Natural killer cell (primary cell): ENCODE measurements at regions not wholly inside any gene's neighbourhood (a gene's known extent, or its start where the extent isn't known, plus 50 kb on each side); places are given as distances from the start of the nearest gene placed in this dataset.
A peak's percentile ranks its signal among the peaks of the same experiment; 100 is the strongest.

Source experiments
- ATAC-seq, 3 donors: fragments of 150-1000 bp in 2 of 3; fragments of 200-7000 bp in 1 of 3; cut with Tn5 transposase; 1 replicate in 1 of 3; 2 replicates in 2 of 3; pipeline ENCODE4 v1.10.0; 2021; ENCODE audit warnings: mild to moderate bottlenecking in 2 of 3, moderate library complexity in 2 of 3
- DNase-seq, 2 donors: peaks; one replicate each; pipeline versions ENCODE4 v3.0.0 to v3.0.0-alpha.2; 2013 to 2021; ENCODE audit warnings: mixed read lengths in 1 of 2
- H3K27ac ChIP-seq: one replicate; pipeline ENCODE4 v1.5.1; 2013; ENCODE audit warnings: mild to moderate bottlenecking, low read length
- H3K27me3 ChIP-seq: one replicate; pipeline ENCODE4 v1.6.1; 2013; ENCODE audit warnings: low read length; ENCODE audit not compliant: control insufficient read depth, insufficient read depth
- H3K36me3 ChIP-seq: one replicate; pipeline ENCODE4 v1.6.1; 2013; ENCODE audit warnings: low read length; ENCODE audit not compliant: control insufficient read depth, insufficient read depth
- H3K4me1 ChIP-seq: one replicate; pipeline ENCODE4 v1.6.1; 2013; ENCODE audit warnings: low read length; ENCODE audit not compliant: control insufficient read depth, insufficient read depth
- H3K4me3 ChIP-seq: one replicate; pipeline ENCODE4 v1.5.1; 2013; ENCODE audit warnings: low read length
- H3K9me3 ChIP-seq: one replicate; pipeline ENCODE4 v1.6.1; 2013; ENCODE audit warnings: low read length; ENCODE audit not compliant: control insufficient read depth, insufficient read depth
- H3K27ac Mint-ChIP-seq, 2 donors: one replicate each; pipeline ENCODE4 v1.8.0; 2022; ENCODE audit warnings: mild to moderate bottlenecking in 2 of 2, mixed read lengths in 2 of 2, moderate library complexity in 1 of 2
- H3K27me3 Mint-ChIP-seq, 2 donors: one replicate each; pipeline ENCODE4 v1.8.0; 2022; ENCODE audit warnings: low read depth in 2 of 2, mixed read lengths in 2 of 2
- H3K36me3 Mint-ChIP-seq: one replicate; pipeline ENCODE4 v1.8.0; 2022; ENCODE audit warnings: mixed read lengths
- H3K4me1 Mint-ChIP-seq, 2 donors: one replicate each; pipeline ENCODE4 v1.8.0; 2022; ENCODE audit warnings: mixed read lengths in 2 of 2
- H3K4me3 Mint-ChIP-seq: one replicate; pipeline ENCODE4 v1.8.0; 2022; ENCODE audit warnings: mild to moderate bottlenecking, moderate library complexity, mixed read lengths
- H3K9me3 Mint-ChIP-seq, 2 donors: one replicate each; pipeline ENCODE4 v1.8.0; 2022; ENCODE audit warnings: mixed read lengths in 2 of 2
- WGBS: methylation state at CpG from one replicate; pipeline ENCODE4 v1.1.7; 2013; ENCODE audit warnings: missing lambda C conversion rate; ENCODE audit not compliant: insufficient coverage; 5-methylcytosine and 5-hydroxymethylcytosine counted together
- intact Hi-C: fragments of 100-400 bp; cut with micrococcal nuclease; formaldehyde crosslinking; loops from one replicate; pipeline ENCODE4 v1.14.2; 2022
- TF ChIP-seq, protein P1 (sequence below): fragments of 200-600 bp; IDR thresholded peaks from one replicate; pipeline ENCODE4 v1.8.0; 2022; ENCODE audit warnings: antibody characterized with exemption

DNA sequence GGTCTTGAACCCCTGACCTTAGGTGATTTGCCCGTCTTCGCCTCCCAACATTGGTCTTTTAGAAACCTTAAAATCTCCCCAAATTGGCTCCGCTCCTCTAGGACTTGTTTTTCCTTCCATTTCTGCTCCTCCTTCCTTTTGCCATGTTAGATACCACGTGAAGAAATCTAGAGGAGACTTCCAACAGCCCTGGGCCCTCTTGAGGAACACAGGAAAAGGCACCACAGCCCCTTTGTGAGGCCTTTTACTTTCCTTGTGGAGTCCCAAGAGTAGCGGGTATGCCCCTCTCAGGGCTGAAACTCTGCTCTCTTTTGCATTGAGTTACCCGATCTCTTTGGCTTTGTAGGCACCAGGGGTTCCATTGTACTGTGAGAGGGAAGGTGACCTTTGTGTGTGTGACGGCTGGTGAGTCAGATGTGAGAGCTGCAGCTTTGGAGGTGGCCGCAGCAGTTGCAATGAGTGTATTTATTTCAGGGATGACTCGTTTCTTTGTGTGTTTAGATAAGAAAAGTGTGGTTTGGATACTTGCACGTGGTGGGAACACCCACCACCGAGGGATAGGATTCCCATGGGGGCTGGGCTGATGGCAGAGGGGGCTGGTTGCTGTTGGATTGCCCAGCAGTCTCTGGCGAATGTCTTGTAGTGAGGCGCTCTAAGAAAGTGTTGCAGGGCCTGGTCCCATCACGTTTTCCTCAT is 218.4 kb upstream of the HS6ST1 start:
- intact Hi-C loops, result no loop called here
- no peak for DNase-seq
- no peak overlapping the region for H3K4me3 ChIP-seq
- Mint-ChIP-seq H3K36me3 (no peaks in the 10 kb centered on the region), H3K4me3 (no peak overlapping the region), H3K27me3 (peaks cover 4 to 6% of the 10 kb centered on the region in 2 donors), H3K27ac (peak overlapping the region in 1 of 2 donors; percentile 20), H3K4me1 (no peaks in the 10 kb centered on the region), H3K9me3 (no peaks in the 10 kb centered on the region)
- no peaks in the 10 kb centered on the region for H3K9me3 ChIP-seq
- no peaks in the 10 kb centered on the region for H3K36me3 ChIP-seq
- H3K4me1 ChIP-seq, result no peaks in the 10 kb centered on the region
- WGBS, result 74% methylated on average over 14 of the region's 14 CpGs
- H3K27me3 ChIP-seq, result no peaks in the 10 kb centered on the region
- ATAC-seq, result no peak
- TF ChIP-seq, protein P1, sequence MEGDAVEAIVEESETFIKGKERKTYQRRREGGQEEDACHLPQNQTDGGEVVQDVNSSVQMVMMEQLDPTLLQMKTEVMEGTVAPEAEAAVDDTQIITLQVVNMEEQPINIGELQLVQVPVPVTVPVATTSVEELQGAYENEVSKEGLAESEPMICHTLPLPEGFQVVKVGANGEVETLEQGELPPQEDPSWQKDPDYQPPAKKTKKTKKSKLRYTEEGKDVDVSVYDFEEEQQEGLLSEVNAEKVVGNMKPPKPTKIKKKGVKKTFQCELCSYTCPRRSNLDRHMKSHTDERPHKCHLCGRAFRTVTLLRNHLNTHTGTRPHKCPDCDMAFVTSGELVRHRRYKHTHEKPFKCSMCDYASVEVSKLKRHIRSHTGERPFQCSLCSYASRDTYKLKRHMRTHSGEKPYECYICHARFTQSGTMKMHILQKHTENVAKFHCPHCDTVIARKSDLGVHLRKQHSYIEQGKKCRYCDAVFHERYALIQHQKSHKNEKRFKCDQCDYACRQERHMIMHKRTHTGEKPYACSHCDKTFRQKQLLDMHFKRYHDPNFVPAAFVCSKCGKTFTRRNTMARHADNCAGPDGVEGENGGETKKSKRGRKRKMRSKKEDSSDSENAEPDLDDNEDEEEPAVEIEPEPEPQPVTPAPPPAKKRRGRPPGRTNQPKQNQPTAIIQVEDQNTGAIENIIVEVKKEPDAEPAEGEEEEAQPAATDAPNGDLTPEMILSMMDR, result no peak
- H3K27ac ChIP-seq, result no peak overlapping the region

- Mint-ChIP-seq H3K36me3 (no peaks in the 10 kb centered on the region), H3K27me3 (peaks cover 4 to 6% of the 10 kb centered on the region in 2 donors), H3K27ac (no peak overlapping the region), H3K4me3 (no peak overlapping the region), H3K4me1 (no peaks in the 10 kb centered on the region), H3K9me3 (no peaks in the 10 kb centered on the region)
- H3K27me3 ChIP-seq, result no peaks in the 10 kb centered on the region
- no peaks in the 10 kb centered on the region for H3K36me3 ChIP-seq
- H3K27ac ChIP-seq, result no peak overlapping the region
- TF ChIP-seq, protein P1, result no peak
- no peak for ATAC-seq
- H3K9me3 ChIP-seq, result no peaks in the 10 kb centered on the region
- no peak overlapping the region for H3K4me3 ChIP-seq
- intact Hi-C loops, result no loop called here
- H3K4me1 ChIP-seq, result no peaks in the 10 kb centered on the region
- no peak for DNase-seq
Observed at GRCh38 chr2:128537646-128538045, 219.0 kb upstream of the HS6ST1 start.

DNA sequence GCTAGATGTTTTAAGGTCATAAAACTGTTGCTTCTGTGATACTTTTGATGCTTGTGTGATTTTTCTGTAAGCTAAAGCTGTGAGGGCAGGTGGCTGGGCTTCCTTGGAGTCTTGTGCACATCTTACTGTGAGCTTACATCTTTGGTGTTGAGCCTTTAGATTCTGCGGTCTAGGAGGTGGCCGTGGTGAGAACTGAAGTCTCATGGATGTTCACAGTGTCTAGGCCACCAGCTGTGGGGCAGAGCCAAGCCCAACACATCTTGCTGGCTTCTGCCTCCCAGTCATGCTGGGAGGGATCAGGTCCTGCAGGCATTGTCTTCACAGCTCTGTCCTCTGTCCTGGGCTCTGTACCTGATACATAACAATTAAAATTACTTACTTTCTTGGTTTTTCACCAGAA is 219.7 kb upstream of the HS6ST1 start:
- ATAC-seq (no peak), DNase-seq (no peak)
- Mint-ChIP-seq H3K36me3 (no peaks in the 10 kb centered on the region), H3K27ac (no peak overlapping the region), H3K9me3 (no peaks in the 10 kb centered on the region), H3K4me3 (no peak overlapping the region), H3K4me1 (no peaks in the 10 kb centered on the region), H3K27me3 (peaks cover 4 to 6% of the 10 kb centered on the region in 2 donors)
- Histone ChIP-seq H3K36me3 (no peaks in the 10 kb centered on the region), H3K9me3 (no peaks in the 10 kb centered on the region), H3K27ac (no peak overlapping the region), H3K27me3 (no peaks in the 10 kb centered on the region), H3K4me1 (no peaks in the 10 kb centered on the region), H3K4me3 (no peak overlapping the region)
- TF ChIP-seq, protein P1, result no peak
- 78% methylated on average over 2 of the region's 2 CpGs for WGBS
- intact Hi-C loops, result no loop called here

DNA sequence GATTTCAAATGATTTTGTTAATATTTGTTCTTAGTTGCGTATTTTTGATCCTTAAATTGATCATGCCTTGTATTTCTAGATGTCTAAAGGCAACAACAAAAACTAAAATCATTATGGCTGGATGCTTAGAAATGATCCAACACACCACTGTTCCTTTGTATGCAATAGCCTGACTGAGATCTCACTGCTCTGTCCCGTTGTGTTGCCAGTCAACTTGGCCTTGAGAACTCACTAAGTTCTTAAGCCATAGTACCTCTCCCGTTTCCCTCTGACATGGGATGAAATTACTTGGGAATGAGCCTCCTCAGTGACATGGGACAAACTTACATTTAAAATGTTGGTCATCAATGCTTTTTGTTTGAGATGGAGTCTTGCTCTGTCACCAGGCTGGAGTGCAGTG is 222.0 kb upstream of the HS6ST1 start:
- no peaks in the 10 kb centered on the region for H3K9me3 Mint-ChIP-seq
- H3K27me3 ChIP-seq, result no peaks in the 10 kb centered on the region
- WGBS, result 100% methylated on average over 2 of the region's 3 CpGs
- no peaks in the 10 kb centered on the region for H3K9me3 ChIP-seq
- H3K4me3 ChIP-seq, result no peak overlapping the region
- no peaks in the 10 kb centered on the region for H3K4me1 Mint-ChIP-seq
- no peaks in the 10 kb centered on the region for H3K36me3 Mint-ChIP-seq
- no peaks in the 10 kb centered on the region for H3K36me3 ChIP-seq
- no peaks in the 10 kb centered on the region for H3K27me3 Mint-ChIP-seq
- DNase-seq (no peak), ATAC-seq (no peak)
- intact Hi-C loops, result no loop called here
- H3K27ac Mint-ChIP-seq, result no peak overlapping the region
- H3K4me3 Mint-ChIP-seq, result no peak overlapping the region
- H3K4me1 ChIP-seq, result no peaks in the 10 kb centered on the region
- H3K27ac ChIP-seq, result no peak overlapping the region
- TF ChIP-seq, protein P1, result no peak
